SH-SY5Y (cell line): ENCODE measurements at regions not wholly inside any gene's neighbourhood (a gene's known extent, or its start where the extent isn't known, plus 50 kb on each side); places are given as distances from the start of the nearest gene placed in this dataset.

Experiments
- GATA2 ChIP-seq: IDR thresholded peaks from 2 replicates; pipeline ENCODE4 v1.6.1; 2011; ENCODE audit warnings: mild to moderate bottlenecking, low read depth, low read length
- GATA3 ChIP-seq: IDR thresholded peaks from 2 replicates; pipeline ENCODE4 v1.6.1; 2011; ENCODE audit warnings: low read depth, mild to moderate bottlenecking, low read length, moderate library complexity

GRCh38 chr3:127339928-127340861 lies 52.3 kb upstream of the PRR20G start:
- TF ChIP-seq GATA3 (no peak), GATA2 (no peak)

GRCh38 chr3:127339016-127339415 lies 51.2 kb upstream of the PRR20G start:
- TF ChIP-seq GATA2 (no peak), GATA3 (no peak)

DNA sequence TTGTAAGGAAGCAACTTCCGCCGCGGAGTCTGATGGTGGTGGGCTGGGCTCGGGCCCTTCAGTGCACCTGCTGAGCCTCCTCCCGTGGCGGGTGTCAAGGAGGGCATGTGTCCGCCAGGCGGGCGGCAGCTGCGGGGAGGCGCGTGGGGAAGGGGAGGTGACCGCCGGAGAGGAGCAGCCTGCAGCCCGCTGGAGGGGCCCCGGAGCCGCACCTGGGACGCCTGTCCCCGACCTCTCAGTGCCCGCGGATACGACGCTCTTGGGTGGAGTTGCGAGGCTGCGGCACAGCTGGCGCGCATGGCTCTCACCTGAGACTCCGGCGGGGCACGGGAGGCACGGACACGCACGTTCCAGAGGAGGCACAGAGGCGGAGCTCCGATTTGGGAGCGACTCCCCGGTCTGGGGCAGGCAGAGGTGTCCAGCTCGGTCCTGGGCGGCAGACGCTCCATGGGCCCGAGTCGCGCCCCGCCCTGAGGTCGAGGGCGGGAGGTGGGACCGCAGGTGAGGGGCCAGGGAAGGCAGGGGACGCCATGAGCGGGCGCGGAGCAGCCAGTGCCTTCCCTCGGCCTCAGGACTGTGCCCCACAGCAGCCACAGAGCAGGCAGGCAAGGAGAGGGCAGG lies 50.2 kb upstream of the PRR20G start:
- no peak for TF ChIP-seq GATA3
- TF ChIP-seq GATA2, result no peak
